Panc1 (cell line): ENCODE measurements at regions not wholly inside any gene's neighbourhood (a gene's known extent, or its start where the extent isn't known, plus 50 kb on each side); places are given as distances from the start of the nearest gene placed in this dataset.

Source experiments
- ATAC-seq: fragments of 200-7000 bp; cut with Tn5 transposase; 2 replicates; pipeline ENCODE4 v1.9.1; 2020; ENCODE audit warnings: mild to moderate bottlenecking, moderate library complexity
- BruUV-seq: library from RNA; stranded (reverse); fragments of 400-500 nt; replicated peaks from 2 replicates; lab custom pipeline; 2021; lab: Mats Ljungman, UMichigan
- CTCF ChIA-PET: fragments of 300-600 bp; sonication (Branson Sonifier 250); formaldehyde crosslinking; loops from one replicate; lab custom pipeline; 2022; ENCODE audit warnings: antibody characterized with exemption; lab: Charles Lee
- POLR2A ChIA-PET: fragments of 300-600 bp; sonication (Branson Sonifier 250); formaldehyde crosslinking; loops from one replicate; lab custom pipeline; 2022; ENCODE audit warnings: antibody characterized with exemption; lab: Charles Lee
- DNase-seq: peaks from one replicate; pipeline ENCODE4 v3.0.0-alpha.2; 2010; ENCODE audit warnings: low read depth, low spot score
- H3K27ac ChIP-seq: 2 replicates; pipeline ENCODE4 v1.5.1; 2011; ENCODE audit warnings: mild to moderate bottlenecking, low read length, inconsistent platforms
- H3K27me3 ChIP-seq: fragments of 200-500 bp; sonication (Bioruptor generic); 2 replicates; pipeline ENCODE4 v1.6.0; 2014; ENCODE audit warnings: low read length, inconsistent platforms; ENCODE audit not compliant: control insufficient read depth, insufficient read depth
- H3K36me3 ChIP-seq: fragments of 200-500 bp; sonication (Bioruptor generic); 2 replicates; pipeline ENCODE4 v1.5.1; 2014; ENCODE audit warnings: inconsistent platforms, mild to moderate bottlenecking, low read length, moderate library complexity; ENCODE audit not compliant: control insufficient read depth, insufficient read depth
- H3K4me1 ChIP-seq: 2 replicates; pipeline ENCODE4 v1.5.1; 2011; ENCODE audit warnings: inconsistent platforms, mild to moderate bottlenecking, low read length, moderate library complexity; ENCODE audit not compliant: control insufficient read depth, insufficient read depth
- H3K4me3 ChIP-seq, 2 experiments: 2 replicates each; pipeline ENCODE4 v1.5.1; 2011 to 2012; ENCODE audit warnings: low read depth in 2 of 2, low read length in 2 of 2, mild to moderate bottlenecking in 2 of 2, inconsistent platforms in 1 of 2, moderate library complexity in 1 of 2
- H3K9me3 ChIP-seq: fragments of 200-500 bp; sonication (Bioruptor generic); 2 replicates; pipeline ENCODE4 v1.5.1; 2014; ENCODE audit warnings: low read depth, mild to moderate bottlenecking, inconsistent platforms, low read length, moderate library complexity; ENCODE audit not compliant: control insufficient read depth, insufficient read depth
- CTCF ChIP-seq: fragments of 450-650 bp; IDR thresholded peaks from 2 replicates; pipeline ENCODE4 v1.5.1; 2017; ENCODE audit warnings: mild to moderate bottlenecking
- POLR2AphosphoS5 ChIP-seq: IDR thresholded peaks from 2 replicates; pipeline ENCODE4 v1.6.1; 2012; ENCODE audit warnings: mild to moderate bottlenecking, low read depth, low read length, moderate library complexity
- REST ChIP-seq, 2 experiments: IDR thresholded peaks; 2 replicates each; pipeline ENCODE4 v1.6.1; 2011 to 2012; ENCODE audit warnings: low read depth in 2 of 2, control low read depth in 1 of 2, low read length in 1 of 2, mild to moderate bottlenecking in 1 of 2, moderate library complexity in 1 of 2; ENCODE audit not compliant: insufficient read depth in 1 of 2
- SIN3A ChIP-seq: IDR thresholded peaks from 2 replicates; pipeline ENCODE4 v1.6.1; 2012; ENCODE audit warnings: low read depth, mild to moderate bottlenecking, low read length, moderate library complexity, borderline replicate concordance; ENCODE audit not compliant: insufficient read depth
- TCF7L2 ChIP-seq: IDR thresholded peaks from 2 replicates; pipeline ENCODE4 v1.6.1; 2011; ENCODE audit warnings: mild to moderate bottlenecking, low read depth, low read length, inconsistent platforms
- in situ Hi-C: cut with HindIII; loops from 2 replicates; pipeline ENCODE4 v1.10.0; 2016; ENCODE audit warnings: low sequenced_read_pairs, low pct_unique_long_range_greater_than_20kb
- intact Hi-C: fragments of 100-400 bp; cut with micrococcal nuclease; formaldehyde crosslinking; loops from one replicate; pipeline ENCODE4 v1.10.0; 2022; ENCODE audit not compliant: unreplicated experiment

- BruUV-seq, result no TSS peak
- ChIA-PET CTCF (no interaction called here), POLR2A (no interaction called here)
- Histone ChIP-seq H3K27ac (no peak overlapping the region), H3K9me3 (no peaks in the 10 kb centered on the region), H3K27me3 (no peaks in the 10 kb centered on the region), H3K4me3 (no peak overlapping the region), H3K36me3 (no peaks in the 10 kb centered on the region), H3K4me1 (no peaks in the 10 kb centered on the region)
- no peak for DNase-seq
- intact Hi-C loops (no loop called here), in situ Hi-C loops (no loop called here)
- no peak for ATAC-seq
- TF ChIP-seq REST (IDR thresholded peaks at IDR 0.05; ENCODE audit: insufficient read depth in 1 of 2, low read depth in 2 of 2, low read length in 1 of 2) (no peak), SIN3A (no peak), TCF7L2 (no peak), POLR2AphosphoS5 (no peak), CTCF (no peak)
Measured at GRCh38 chr3:164604687-164605086, 473.6 kb downstream of the SI start.

- CTCF ChIA-PET, result no interaction called here
- Histone ChIP-seq H3K4me3 (no peak overlapping the region), H3K27ac (no peak overlapping the region), H3K36me3 (no peaks in the 10 kb centered on the region), H3K4me1 (no peaks in the 10 kb centered on the region), H3K9me3 (no peaks in the 10 kb centered on the region), H3K27me3 (no peaks in the 10 kb centered on the region)
- intact Hi-C loops (no loop called here), in situ Hi-C loops (no loop called here)
- no TSS peak for BruUV-seq
- TF ChIP-seq POLR2AphosphoS5 (no peak), REST (IDR thresholded peaks at IDR 0.05; ENCODE audit: insufficient read depth in 1 of 2, low read depth in 2 of 2, low read length in 1 of 2) (no peak), TCF7L2 (no peak), CTCF (no peak), SIN3A (no peak)
- ATAC-seq (no peak), DNase-seq (no peak)
- POLR2A ChIA-PET, result interaction anchor here (0.6 kb wide), 1 partner anchor 762 kb away, joined by 3 read pairs; no protein-coding TSS in a partner anchor
Measured at GRCh38 chr3:164577667-164578210, 500.6 kb downstream of the SI start.
